Transverse colon (tissue), 3 donors: ENCODE measurements at regions not wholly inside any gene's neighbourhood (a gene's known extent, or its start where the extent isn't known, plus 50 kb on each side); places are given as distances from the start of the nearest gene placed in this dataset.

Source experiments
- CTCF ChIP-seq, 5 experiments: fragments of 200-600 bp in 3 of 5; fragments of 450-650 bp in 2 of 5; sonication (generic) in 3 of 5; IDR thresholded peaks; 1 replicate in 2 of 5; 2 replicates in 3 of 5; pipeline ENCODE4 v1.5.1; 2016 to 2017; ENCODE audit warnings: antibody characterized with exemption in 5 of 5, inconsistent platforms in 3 of 5, mild to moderate bottlenecking in 2 of 5, moderate library complexity in 1 of 5
- EP300 ChIP-seq: sonication (generic); formaldehyde crosslinking; IDR thresholded peaks from one replicate; pipeline ENCODE4 v1.6.1; 2017; ENCODE audit warnings: antibody characterized with exemption, low read depth
- POLR2A ChIP-seq: fragments of 450-650 bp; IDR thresholded peaks from one replicate; pipeline ENCODE4 v1.6.1; 2016; ENCODE audit warnings: antibody characterized with exemption, mild to moderate bottlenecking, moderate library complexity

- TF ChIP-seq CTCF (IDR thresholded peaks at IDR 0.05) (no peak), EP300 (no peak), POLR2A (no peak)
Measured at GRCh38 chr7:130825819-130826218, 91.8 kb upstream of the KLF14 start.
